ENCODE measurements at regions not wholly inside any gene's neighbourhood (a gene's known extent, or its start where the extent isn't known, plus 50 kb on each side); places are given as distances from the start of the nearest gene placed in this dataset.

DNA sequence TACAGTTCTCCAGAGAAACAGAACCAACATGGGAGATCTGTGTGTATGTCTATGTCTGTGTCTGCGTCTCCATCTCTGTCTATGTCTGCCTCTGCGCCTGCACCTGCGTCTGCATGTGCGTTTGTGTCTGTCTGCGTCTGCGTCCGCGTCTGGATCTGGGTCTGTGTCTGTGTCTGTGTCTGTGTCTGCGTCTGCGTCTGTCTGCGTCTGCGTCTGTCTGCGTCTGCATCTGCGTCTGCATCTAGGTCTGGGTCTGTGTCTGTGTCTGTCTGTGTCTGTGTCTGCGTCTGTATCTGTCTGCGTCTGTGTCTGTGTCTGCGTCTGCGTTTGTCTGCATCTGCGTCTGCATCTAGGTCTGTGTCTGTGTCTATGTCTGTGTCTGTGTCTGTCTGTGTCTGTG lies 53.1 kb upstream of the SLC22A11 start:
- DNase-seq: no peak

DNA sequence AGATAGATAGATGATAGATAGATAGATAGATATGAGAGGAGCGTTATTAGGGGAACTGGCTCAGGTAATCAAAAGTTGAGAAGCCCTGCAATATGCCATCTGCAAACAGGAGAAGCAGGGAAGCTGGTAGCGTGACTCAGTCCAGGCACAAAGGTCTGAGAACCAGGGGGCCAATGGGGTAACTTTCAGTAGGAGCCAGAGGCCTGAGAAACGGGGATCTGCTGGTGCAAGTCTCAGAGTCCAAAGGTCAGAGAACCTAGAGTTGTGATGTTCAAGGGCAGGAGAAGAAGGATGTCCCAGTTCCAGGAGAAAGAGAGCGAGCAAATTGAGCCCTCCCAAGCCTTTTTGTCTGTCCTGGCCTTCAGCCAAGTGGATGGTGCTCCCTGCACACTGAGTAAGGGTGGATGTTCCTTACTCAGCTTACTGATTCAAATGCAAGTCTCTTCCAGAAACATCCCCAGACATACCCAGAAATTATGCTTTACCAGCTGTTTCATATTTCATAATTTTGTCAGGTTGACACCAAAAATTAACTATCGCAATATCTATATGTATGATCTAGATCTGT lies 52.5 kb upstream of the SLC22A11 start:
- DNase-seq: no peak

DNA sequence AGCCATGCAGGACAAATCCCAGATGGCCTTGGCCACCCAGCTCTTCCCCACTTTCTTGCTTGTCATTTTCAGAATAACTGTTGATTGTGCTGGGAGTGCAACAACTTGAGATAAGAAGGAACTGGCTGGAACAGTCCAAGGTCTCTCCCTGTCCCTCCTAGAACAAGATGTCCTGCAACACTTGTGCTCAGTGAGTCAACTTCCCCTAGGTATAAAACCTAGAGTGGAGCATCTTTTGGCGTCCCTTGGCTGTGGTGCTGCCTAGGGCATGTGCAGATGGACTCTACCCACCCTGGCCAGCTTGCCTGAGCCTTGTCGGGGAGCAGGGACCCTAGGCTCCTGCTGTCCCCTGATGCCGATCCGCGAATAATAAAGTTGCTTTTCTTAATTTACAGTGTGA lies 50.7 kb upstream of the SLC22A11 start:
- DNase-seq: no peak
